CD4-positive, CD25-positive, alpha-beta regulatory T cell (primary cell): ENCODE measurements at regions not wholly inside any gene's neighbourhood (a gene's known extent, or its start where the extent isn't known, plus 50 kb on each side); places are given as distances from the start of the nearest gene placed in this dataset.
A peak's percentile ranks its signal among the peaks of the same experiment; 100 is the strongest.
"Not testable (repeated sequence)": the region's sequence is repeated elsewhere in the genome, so short reads cannot be mapped to it uniquely, and the experiment has no call there.

Experiments
- ATAC-seq, 2 donors: fragments of 150-1000 bp; cut with Tn5 transposase; one replicate each; pipeline ENCODE4 v1.10.0; 2021; ENCODE audit warnings: low read depth in 2 of 2, moderate number of reproducible peaks in 2 of 2, moderate library complexity in 1 of 2
- DNase-seq, 3 donors: peaks; one replicate each; pipeline versions ENCODE4 v3.0.0 to v3.0.0-alpha.2; 2012 to 2022; ENCODE audit warnings: mixed read lengths in 1 of 3
- H3K27ac ChIP-seq: one replicate; pipeline ENCODE4 v1.7.0; 2013; ENCODE audit warnings: mild to moderate bottlenecking, low read length; ENCODE audit not compliant: insufficient read depth, poor library complexity, severe bottlenecking
- H3K27me3 ChIP-seq: one replicate; pipeline ENCODE4 v1.7.0; 2013; ENCODE audit warnings: low read length; ENCODE audit not compliant: control insufficient read depth, insufficient read depth
- H3K36me3 ChIP-seq: one replicate; pipeline ENCODE4 v1.7.0; 2013; ENCODE audit warnings: mild to moderate bottlenecking, low read length, moderate library complexity; ENCODE audit not compliant: control insufficient read depth, insufficient read depth
- H3K4me1 ChIP-seq: 2 replicates; pipeline ENCODE4 v1.7.0; 2013; ENCODE audit warnings: mild to moderate bottlenecking, low read length; ENCODE audit not compliant: insufficient read depth, control insufficient read depth, poor library complexity, severe bottlenecking
- H3K4me3 ChIP-seq: one replicate; pipeline ENCODE4 v1.7.0; 2013; ENCODE audit warnings: low read depth, mild to moderate bottlenecking, low read length, moderate library complexity
- H3K9me3 ChIP-seq, 2 experiments: 1 replicate in 1 of 2; 2 replicates in 1 of 2; pipeline ENCODE4 v1.7.0; 2013; ENCODE audit warnings: low read length in 2 of 2, mild to moderate bottlenecking in 1 of 2, moderate library complexity in 1 of 2; ENCODE audit not compliant: control insufficient read depth in 2 of 2
- H3K27ac Mint-ChIP-seq, 3 donors: one replicate each; pipeline ENCODE4 v1.8.0; 2020 to 2022; ENCODE audit warnings: mild to moderate bottlenecking in 3 of 3, mixed read lengths in 3 of 3, moderate library complexity in 2 of 3
- H3K27me3 Mint-ChIP-seq: one replicate; pipeline ENCODE4 v1.8.0; 2022; ENCODE audit warnings: mild to moderate bottlenecking, mixed read lengths
- H3K36me3 Mint-ChIP-seq: one replicate; pipeline ENCODE4 v1.8.0; 2020; ENCODE audit warnings: mixed read lengths
- H3K4me1 Mint-ChIP-seq, 4 donors: one replicate each; pipeline ENCODE4 v1.8.0; 2020 to 2022; ENCODE audit warnings: mixed read lengths in 4 of 4, mild to moderate bottlenecking in 1 of 4
- H3K4me3 Mint-ChIP-seq, 4 donors: one replicate each; pipeline ENCODE4 v1.8.0; 2020 to 2022; ENCODE audit warnings: mild to moderate bottlenecking in 4 of 4, mixed read lengths in 4 of 4, moderate library complexity in 3 of 4
- H3K9me3 Mint-ChIP-seq, 7 donors: one replicate each; pipeline ENCODE4 v1.8.0; 2020 to 2022; ENCODE audit warnings: mixed read lengths in 7 of 7, mild to moderate bottlenecking in 3 of 7, moderate library complexity in 2 of 7

DNA sequence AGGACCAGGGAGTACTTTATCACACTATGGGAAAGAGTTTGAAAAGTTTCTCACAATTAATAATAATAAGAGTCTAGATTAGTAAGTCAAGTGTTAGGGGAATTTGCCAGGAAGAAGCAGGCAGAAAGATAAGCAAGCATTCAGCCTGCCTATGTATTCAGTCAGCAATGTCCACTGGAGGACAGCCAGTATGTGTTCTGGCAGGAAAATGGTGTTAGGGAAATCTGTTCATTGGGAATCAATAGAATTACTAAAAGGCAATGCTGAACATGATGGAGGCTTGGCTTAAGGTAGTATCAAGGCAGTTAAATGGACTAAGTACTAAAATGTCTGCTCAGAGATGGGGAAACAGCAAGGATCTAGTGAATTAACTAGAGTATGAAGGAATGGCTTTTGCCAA lies 221.2 kb downstream of the PPP4R3C start:
- no peaks in the 10 kb centered on the region for H3K36me3 ChIP-seq
- H3K4me3 ChIP-seq = no peak overlapping the region
- no peaks in the 10 kb centered on the region for H3K27me3 ChIP-seq
- ATAC-seq (no peak), DNase-seq (no peak)
- Mint-ChIP-seq H3K27me3 (no peaks in the 10 kb centered on the region), H3K9me3 (peaks cover 0 to 17% (median 4%) of the 10 kb centered on the region in 7 donors), H3K36me3 (no peaks in the 10 kb centered on the region), H3K4me1 (no peaks in the 10 kb centered on the region), H3K27ac (no peak overlapping the region), H3K4me3 (no peak overlapping the region)
- no peaks in the 10 kb centered on the region for H3K9me3 ChIP-seq
- no peaks in the 10 kb centered on the region for H3K4me1 ChIP-seq
- H3K27ac ChIP-seq = no peak overlapping the region

DNA sequence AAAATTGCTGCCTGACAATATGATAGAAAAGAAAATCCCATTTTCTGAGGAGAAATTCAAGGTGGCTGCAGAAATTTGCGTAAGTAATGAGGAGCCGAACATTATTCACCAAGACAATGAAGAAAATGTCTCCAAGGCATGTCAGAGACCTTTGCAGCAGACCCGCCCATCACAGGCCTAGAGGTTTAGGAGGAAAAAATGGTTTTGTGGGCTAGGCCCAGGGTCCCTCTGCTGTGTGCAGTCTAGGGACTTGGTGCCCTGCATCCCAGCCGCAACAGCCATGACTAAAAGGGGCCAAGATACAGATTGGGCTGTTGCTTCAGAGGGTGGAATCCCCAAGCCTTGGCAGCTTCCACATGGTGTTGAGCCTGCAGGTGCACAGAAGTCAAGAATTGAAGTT lies 223.1 kb downstream of the PPP4R3C start:
- not testable (repeated sequence) for H3K4me3 ChIP-seq, H3K27me3 Mint-ChIP-seq, H3K4me1 ChIP-seq, H3K36me3 Mint-ChIP-seq, H3K36me3 ChIP-seq, H3K9me3 ChIP-seq, H3K27ac ChIP-seq, ATAC-seq, H3K4me1 Mint-ChIP-seq, H3K27me3 ChIP-seq, H3K27ac Mint-ChIP-seq, DNase-seq
- Mint-ChIP-seq H3K9me3 (peaks cover 0 to 17% (median 4%) of the 10 kb centered on the region in 7 donors), H3K4me3 (peak overlapping the region in 1 of 4 donors; percentile 15)

DNA sequence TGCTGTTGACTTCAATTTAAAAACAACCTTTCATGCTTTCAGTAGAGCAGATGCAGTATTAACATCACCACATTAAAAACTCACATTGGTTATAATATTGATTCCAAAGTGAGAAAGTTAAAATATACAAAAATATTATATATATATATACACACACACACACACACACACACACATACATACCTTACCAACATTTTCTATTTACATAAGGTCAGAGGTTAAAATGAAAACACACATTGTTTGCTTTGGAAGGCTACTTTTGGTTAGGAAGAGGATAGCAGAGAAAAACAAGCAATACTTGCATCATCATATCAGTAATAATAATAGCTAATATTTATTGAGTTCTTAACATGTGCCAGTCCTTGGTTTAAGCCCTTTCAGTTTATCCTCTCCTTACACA lies 226.5 kb downstream of the PPP4R3C start:
- ATAC-seq = no peak
- Mint-ChIP-seq H3K4me1 (no peaks in the 10 kb centered on the region), H3K36me3 (no peaks in the 10 kb centered on the region), H3K4me3 (no peak overlapping the region), H3K27me3 (no peaks in the 10 kb centered on the region), H3K27ac (no peak overlapping the region), H3K9me3 (peaks cover 0 to 13% (median 0%) of the 10 kb centered on the region in 7 donors)
- H3K9me3 ChIP-seq = no peaks in the 10 kb centered on the region
- no peak overlapping the region for H3K4me3 ChIP-seq
- no peaks in the 10 kb centered on the region for H3K36me3 ChIP-seq
- DNase-seq = no peak
- H3K4me1 ChIP-seq = no peaks in the 10 kb centered on the region
- no peak overlapping the region for H3K27ac ChIP-seq
- H3K27me3 ChIP-seq = no peaks in the 10 kb centered on the region

DNA sequence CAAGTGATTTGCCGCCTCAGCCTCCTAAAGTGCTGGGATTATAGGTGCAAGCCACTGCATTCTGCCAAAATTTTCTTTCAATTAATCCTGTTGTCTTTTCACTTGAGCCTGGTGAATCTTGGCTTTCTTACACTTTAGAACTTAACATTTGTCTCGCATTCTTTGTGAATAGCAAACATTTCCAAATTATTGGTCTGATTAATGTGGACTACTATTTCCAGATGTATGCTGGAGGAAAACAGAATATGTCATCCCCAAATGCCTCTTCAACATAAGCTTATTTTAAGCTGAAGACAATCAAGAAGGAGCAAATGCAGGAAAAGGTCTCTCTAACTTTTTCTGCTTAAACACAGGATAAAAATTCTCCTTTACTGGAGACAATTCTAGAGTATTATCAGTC lies 233.4 kb downstream of the PPP4R3C start:
- no peak overlapping the region for H3K4me3 Mint-ChIP-seq
- H3K4me1 Mint-ChIP-seq = no peaks in the 10 kb centered on the region
- DNase-seq (no peak), ATAC-seq (no peak)
- no peaks in the 10 kb centered on the region for H3K36me3 ChIP-seq
- no peaks in the 10 kb centered on the region for H3K27me3 Mint-ChIP-seq
- H3K27me3 ChIP-seq = no peaks in the 10 kb centered on the region
- peaks cover 0 to 5% (median 0%) of the 10 kb centered on the region in 7 donors for H3K9me3 Mint-ChIP-seq
- H3K27ac Mint-ChIP-seq = no peak overlapping the region
- H3K4me1 ChIP-seq = no peaks in the 10 kb centered on the region
- H3K9me3 ChIP-seq = no peaks in the 10 kb centered on the region
- no peaks in the 10 kb centered on the region for H3K36me3 Mint-ChIP-seq
- H3K27ac ChIP-seq = no peak overlapping the region
- H3K4me3 ChIP-seq = no peak overlapping the region

DNA sequence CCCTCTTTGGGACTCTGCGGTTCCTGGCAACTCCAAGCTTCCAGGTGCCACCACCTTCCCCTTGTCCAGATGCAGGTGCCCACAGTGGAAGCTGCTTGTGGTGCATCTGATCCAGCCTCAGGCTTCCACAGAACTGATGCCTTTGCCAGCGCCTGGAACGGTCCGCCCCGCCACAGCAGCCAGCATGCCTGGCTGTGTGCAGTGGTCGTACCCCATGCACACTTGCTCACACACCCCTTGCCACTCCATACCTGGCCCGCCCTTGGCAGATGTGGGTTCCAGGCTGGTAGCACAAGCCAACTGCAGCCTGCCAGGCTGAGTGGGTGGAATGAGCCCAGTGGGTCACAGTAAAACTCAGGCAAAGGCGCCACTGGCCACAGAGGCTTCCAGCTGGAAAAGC lies 240.5 kb downstream of the PPP4R3C start:
- Mint-ChIP-seq H3K4me3 (no peak overlapping the region), H3K9me3 (peaks cover 0 to 13% (median 2%) of the 10 kb centered on the region in 7 donors), H3K4me1 (no peaks in the 10 kb centered on the region), H3K36me3 (no peaks in the 10 kb centered on the region), H3K27ac (no peak overlapping the region), H3K27me3 (no peaks in the 10 kb centered on the region)
- Histone ChIP-seq H3K4me3 (no peak overlapping the region), H3K27ac (no peak overlapping the region), H3K36me3 (no peaks in the 10 kb centered on the region), H3K27me3 (no peaks in the 10 kb centered on the region), H3K4me1 (no peaks in the 10 kb centered on the region), H3K9me3 (no peaks in the 10 kb centered on the region)
- DNase-seq = no peak
- ATAC-seq = no peak

DNA sequence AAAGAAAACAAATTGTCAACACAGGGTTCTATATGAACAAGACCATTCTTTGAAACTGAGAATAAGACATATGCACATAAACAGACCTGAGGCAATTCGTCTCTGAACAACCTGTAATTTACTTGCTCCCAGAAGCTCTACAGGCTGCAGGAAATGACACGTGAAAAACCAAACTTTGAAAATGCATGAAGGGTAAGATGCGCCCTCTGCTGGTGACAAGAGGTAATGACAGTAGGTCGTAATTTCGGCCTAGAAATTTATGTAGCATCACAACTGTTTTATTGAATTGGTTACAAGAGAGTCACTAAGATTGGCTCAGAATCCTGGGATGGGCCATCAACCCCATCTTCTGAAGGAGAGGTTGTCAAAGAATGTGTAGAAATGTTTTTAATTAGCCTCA lies 276.5 kb downstream of the PPP4R3C start:
- peaks cover 0 to 3% (median 0%) of the 10 kb centered on the region in 7 donors for H3K9me3 Mint-ChIP-seq
- H3K4me3 ChIP-seq = no peak overlapping the region
- H3K27ac ChIP-seq = no peak overlapping the region
- no peaks in the 10 kb centered on the region for H3K27me3 Mint-ChIP-seq
- no peak overlapping the region for H3K27ac Mint-ChIP-seq
- H3K27me3 ChIP-seq = no peaks in the 10 kb centered on the region
- no peak overlapping the region for H3K4me3 Mint-ChIP-seq
- ATAC-seq = no peak
- H3K4me1 Mint-ChIP-seq = peaks cover 0 to 3% (median 1%) of the 10 kb centered on the region in 4 donors
- no peaks in the 10 kb centered on the region for H3K4me1 ChIP-seq
- DNase-seq = peak in 2 of 3 donors; percentile 37 to 58
- no peaks in the 10 kb centered on the region for H3K36me3 ChIP-seq
- no peaks in the 10 kb centered on the region for H3K36me3 Mint-ChIP-seq
- H3K9me3 ChIP-seq = no peaks in the 10 kb centered on the region

DNA sequence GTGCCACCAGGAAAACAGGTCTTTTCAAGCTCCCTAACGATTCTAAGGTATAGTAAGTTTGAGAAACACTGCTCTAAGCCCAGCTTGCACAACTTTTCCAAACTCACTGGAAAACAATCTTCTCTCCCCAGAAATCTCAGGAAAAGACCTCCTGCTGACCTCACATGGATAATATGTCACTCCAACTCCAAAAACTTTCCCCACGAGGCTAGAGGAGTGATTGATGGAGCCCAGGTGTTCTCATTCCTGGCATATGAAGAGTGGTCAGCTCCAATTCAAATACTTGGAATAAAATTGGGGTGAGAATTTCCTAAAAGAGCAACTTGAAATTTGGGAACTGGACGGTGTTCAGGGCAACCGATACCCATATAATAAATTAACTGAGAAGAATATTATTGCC lies 299.9 kb downstream of the PPP4R3C start:
- ATAC-seq = no peak
- H3K4me1 Mint-ChIP-seq = no peaks in the 10 kb centered on the region
- H3K4me3 Mint-ChIP-seq = no peak overlapping the region
- H3K9me3 Mint-ChIP-seq = peaks cover 0 to 3% (median 0%) of the 10 kb centered on the region in 7 donors
- DNase-seq = no peak
- Histone ChIP-seq H3K4me1 (no peaks in the 10 kb centered on the region), H3K27ac (no peak overlapping the region), H3K36me3 (no peaks in the 10 kb centered on the region), H3K4me3 (no peak overlapping the region), H3K9me3 (peaks cover 0 to 2% of the 10 kb centered on the region in 2 experiments), H3K27me3 (no peaks in the 10 kb centered on the region)
- no peaks in the 10 kb centered on the region for H3K36me3 Mint-ChIP-seq
- H3K27ac Mint-ChIP-seq = no peak overlapping the region
- H3K27me3 Mint-ChIP-seq = no peaks in the 10 kb centered on the region

DNA sequence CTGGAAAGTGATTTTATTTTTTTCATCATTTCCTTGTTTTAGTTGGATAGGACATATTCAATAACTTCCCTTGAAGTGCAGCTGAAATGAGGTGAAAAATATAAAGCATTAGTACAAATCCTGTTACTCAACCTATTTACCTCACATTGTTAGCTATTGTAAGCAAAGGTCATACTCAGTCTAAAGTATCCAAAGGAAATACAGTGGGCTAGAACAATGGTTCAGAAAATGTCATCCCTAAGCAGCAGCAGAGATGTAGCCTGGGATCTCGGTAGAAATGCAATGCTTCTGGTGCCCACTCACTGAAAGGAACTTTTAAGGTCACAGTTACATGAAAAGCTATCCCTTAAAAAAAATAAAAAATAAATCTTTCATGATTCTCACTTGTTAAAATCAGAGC lies 300.6 kb downstream of the PPP4R3C start:
- Mint-ChIP-seq H3K4me3 (no peak overlapping the region), H3K36me3 (no peaks in the 10 kb centered on the region), H3K4me1 (no peaks in the 10 kb centered on the region), H3K27me3 (no peaks in the 10 kb centered on the region), H3K9me3 (peaks cover 0 to 3% (median 0%) of the 10 kb centered on the region in 7 donors), H3K27ac (no peak overlapping the region)
- no peaks in the 10 kb centered on the region for H3K36me3 ChIP-seq
- ATAC-seq (no peak), DNase-seq (no peak)
- H3K4me1 ChIP-seq = no peaks in the 10 kb centered on the region
- H3K4me3 ChIP-seq = no peak overlapping the region
- peaks cover 0 to 2% of the 10 kb centered on the region in 2 experiments for H3K9me3 ChIP-seq
- no peaks in the 10 kb centered on the region for H3K27me3 ChIP-seq
- no peak overlapping the region for H3K27ac ChIP-seq
